Thyroid gland (tissue), 4 donors: ENCODE measurements at regions not wholly inside any gene's neighbourhood (a gene's known extent, or its start where the extent isn't known, plus 50 kb on each side); places are given as distances from the start of the nearest gene placed in this dataset.

ENCODE experiments used
- DNase-seq, 2 donors: peaks; one replicate each; pipeline ENCODE4 v3.0.0-alpha.2; 2019
- H3K27ac ChIP-seq, 3 donors: fragments of 200-600 bp; sonication (generic); 1 replicate in 2 of 3; 2 replicates in 1 of 3; pipeline ENCODE4 v1.5.1; 2016 to 2019; ENCODE audit warnings: mild to moderate bottlenecking in 1 of 3, moderate library complexity in 1 of 3
- H3K27me3 ChIP-seq: fragments of 200-600 bp; sonication (generic); one replicate; pipeline ENCODE4 v1.5.1; 2019
- H3K36me3 ChIP-seq, 2 donors: fragments of 200-600 bp; sonication (generic); one replicate each; pipeline ENCODE4 v1.5.1; 2016 to 2019
- H3K4me1 ChIP-seq, 2 donors: fragments of 200-600 bp; sonication (generic); one replicate each; pipeline ENCODE4 v1.5.1; 2017 to 2019
- H3K4me3 ChIP-seq, 3 donors: fragments of 200-600 bp; sonication (generic); replicated peaks in 1 of 3; 1 replicate in 2 of 3; 2 replicates in 1 of 3; pipeline ENCODE4 v1.5.1; 2016; ENCODE audit warnings: mild to moderate bottlenecking in 1 of 3
- H3K9me3 ChIP-seq: fragments of 200-600 bp; sonication (generic); one replicate; pipeline ENCODE4 v1.5.1; 2017
- POLR2A ChIP-seq, 2 donors: fragments of 450-650 bp; IDR thresholded peaks; one replicate each; pipeline ENCODE4 v1.6.1; 2017; ENCODE audit warnings: antibody characterized with exemption in 2 of 2, mild to moderate bottlenecking in 2 of 2, moderate library complexity in 1 of 2
- WGBS, 2 donors: methylation state at CpG; one replicate each; pipeline ENCODE4 v1.1.5; 2017; 5-methylcytosine and 5-hydroxymethylcytosine counted together
- intact Hi-C: fragments of 100-400 bp; cut with DNase I; formaldehyde crosslinking; loops from one replicate; pipeline ENCODE4 v1.15.1; 2023
- TF ChIP-seq, protein P1 (sequence below), 6 experiments: fragments of 200-600 bp in 3 of 6; fragments of 450-650 bp in 3 of 6; sonication (generic) in 3 of 6; IDR thresholded peaks; one replicate each; pipeline ENCODE4 v1.5.1; 2016 to 2019; ENCODE audit warnings: antibody characterized with exemption in 6 of 6, mild to moderate bottlenecking in 2 of 6, inconsistent platforms in 1 of 6, moderate library complexity in 1 of 6

DNA sequence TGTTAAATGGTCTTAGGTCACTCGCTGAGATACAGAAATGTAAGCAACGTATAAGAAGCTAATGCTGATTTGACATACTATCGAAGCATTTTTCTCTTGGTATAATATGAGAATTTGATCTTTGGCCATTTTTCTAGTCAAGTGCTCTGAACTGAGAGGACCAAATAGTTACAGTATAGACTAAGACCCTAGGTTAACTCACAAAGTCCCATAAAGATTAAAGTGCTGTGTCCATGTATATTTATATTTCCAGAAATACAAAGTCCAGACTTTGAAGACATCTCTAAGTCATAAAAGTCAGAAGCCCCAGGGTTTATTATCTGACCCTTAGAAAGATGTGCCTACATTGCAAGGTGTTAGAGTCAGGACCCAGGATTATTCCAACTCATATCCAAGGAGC is 752.4 kb upstream of the COX7C start:
- H3K36me3 ChIP-seq: no peaks in the 10 kb centered on the region
- no peaks in the 10 kb centered on the region for H3K27me3 ChIP-seq
- H3K4me1 ChIP-seq: no peaks in the 10 kb centered on the region
- no peaks in the 10 kb centered on the region for H3K9me3 ChIP-seq
- intact Hi-C loops: no loop called here
- WGBS, 2 donors: 94 to 95% methylated on average over 3 of the region's 3 CpGs
- H3K27ac ChIP-seq: no peak overlapping the region
- TF ChIP-seq, protein P1, sequence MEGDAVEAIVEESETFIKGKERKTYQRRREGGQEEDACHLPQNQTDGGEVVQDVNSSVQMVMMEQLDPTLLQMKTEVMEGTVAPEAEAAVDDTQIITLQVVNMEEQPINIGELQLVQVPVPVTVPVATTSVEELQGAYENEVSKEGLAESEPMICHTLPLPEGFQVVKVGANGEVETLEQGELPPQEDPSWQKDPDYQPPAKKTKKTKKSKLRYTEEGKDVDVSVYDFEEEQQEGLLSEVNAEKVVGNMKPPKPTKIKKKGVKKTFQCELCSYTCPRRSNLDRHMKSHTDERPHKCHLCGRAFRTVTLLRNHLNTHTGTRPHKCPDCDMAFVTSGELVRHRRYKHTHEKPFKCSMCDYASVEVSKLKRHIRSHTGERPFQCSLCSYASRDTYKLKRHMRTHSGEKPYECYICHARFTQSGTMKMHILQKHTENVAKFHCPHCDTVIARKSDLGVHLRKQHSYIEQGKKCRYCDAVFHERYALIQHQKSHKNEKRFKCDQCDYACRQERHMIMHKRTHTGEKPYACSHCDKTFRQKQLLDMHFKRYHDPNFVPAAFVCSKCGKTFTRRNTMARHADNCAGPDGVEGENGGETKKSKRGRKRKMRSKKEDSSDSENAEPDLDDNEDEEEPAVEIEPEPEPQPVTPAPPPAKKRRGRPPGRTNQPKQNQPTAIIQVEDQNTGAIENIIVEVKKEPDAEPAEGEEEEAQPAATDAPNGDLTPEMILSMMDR (IDR thresholded peaks at IDR 0.05): no peak
- TF ChIP-seq POLR2A (IDR thresholded peaks at IDR 0.05): no peak
- no peak overlapping the region for H3K4me3 ChIP-seq
- DNase-seq: no peak

DNA sequence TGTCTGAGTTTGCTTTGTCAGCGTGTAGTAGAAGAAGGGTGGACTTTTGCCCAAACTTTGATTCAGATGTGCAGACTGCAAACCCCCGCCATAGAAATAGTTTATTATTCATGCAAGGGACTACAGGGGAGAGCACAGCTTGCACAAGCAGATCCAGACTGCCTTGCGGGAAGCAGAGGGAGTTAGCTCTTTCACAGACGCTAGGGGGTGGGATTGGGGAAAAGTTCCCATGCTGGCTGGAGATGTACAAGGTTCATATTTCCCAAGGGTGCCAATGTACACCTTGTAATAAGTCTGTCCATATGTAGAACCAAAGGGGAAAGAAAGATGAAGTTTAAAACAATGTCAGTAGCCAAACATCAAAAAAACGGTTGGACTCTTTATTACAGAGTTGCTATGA is 749.7 kb upstream of the COX7C start:
- TF ChIP-seq POLR2A (IDR thresholded peaks at IDR 0.05): no peak
- TF ChIP-seq, protein P1 (IDR thresholded peaks at IDR 0.05): no peak
- Histone ChIP-seq H3K36me3 (no peaks in the 10 kb centered on the region), H3K27ac (no peak overlapping the region), H3K9me3 (no peaks in the 10 kb centered on the region), H3K27me3 (no peaks in the 10 kb centered on the region), H3K4me1 (no peaks in the 10 kb centered on the region), H3K4me3 (no peak overlapping the region)
- intact Hi-C loops: no loop called here
- no peak for DNase-seq
- 83 to 87% methylated on average over 5 of the region's 5 CpGs for WGBS, 2 donors

DNA sequence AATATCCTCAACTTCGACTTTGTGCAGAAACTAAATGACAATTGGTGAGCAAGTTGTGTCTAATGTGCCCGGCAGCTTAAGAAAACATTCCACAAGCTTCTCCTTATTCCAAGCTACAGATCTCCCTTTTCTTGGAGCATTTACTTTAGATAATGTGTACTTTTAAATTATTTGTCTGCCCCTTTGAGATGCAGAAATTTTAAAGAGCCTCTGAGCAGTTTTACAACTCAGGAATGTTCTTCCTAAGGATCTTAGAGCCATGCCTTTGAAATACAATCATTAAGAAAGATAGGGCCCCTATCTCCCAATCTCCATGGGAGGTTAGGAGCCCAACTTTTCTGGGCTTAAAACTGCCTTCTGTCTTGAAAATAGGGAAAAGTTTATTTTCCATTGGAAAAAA is 723.7 kb upstream of the COX7C start:
- Histone ChIP-seq H3K9me3 (no peaks in the 10 kb centered on the region), H3K27me3 (no peaks in the 10 kb centered on the region), H3K4me3 (no peak overlapping the region), H3K4me1 (no peaks in the 10 kb centered on the region), H3K27ac (no peak overlapping the region), H3K36me3 (no peaks in the 10 kb centered on the region)
- intact Hi-C loops: no loop called here
- WGBS, 2 donors: 33 to 52% methylated on average over 2 of the region's 2 CpGs
- TF ChIP-seq POLR2A (IDR thresholded peaks at IDR 0.05): no peak
- TF ChIP-seq, protein P1 (IDR thresholded peaks at IDR 0.05): no peak
- no peak for DNase-seq

DNA sequence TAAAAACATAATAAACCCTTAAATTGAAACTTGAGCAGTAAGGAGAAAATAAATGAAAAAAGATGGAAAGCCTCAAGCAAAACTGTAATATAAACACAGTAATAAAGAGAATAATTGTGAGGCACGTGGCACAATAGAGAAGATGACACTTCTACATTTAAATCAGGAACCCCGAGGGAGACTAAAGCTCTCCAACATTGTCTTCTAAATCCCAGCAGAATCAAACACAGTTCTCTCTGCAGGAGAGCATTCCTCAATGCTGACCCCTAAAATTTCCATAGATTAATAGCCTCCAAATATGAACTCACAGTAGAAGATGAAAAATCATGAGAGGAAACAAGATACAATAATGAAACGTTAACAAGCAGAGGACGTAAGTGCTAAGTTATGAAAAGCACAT is 721.2 kb upstream of the COX7C start:
- no peak overlapping the region for H3K4me3 ChIP-seq
- no peaks in the 10 kb centered on the region for H3K4me1 ChIP-seq
- H3K36me3 ChIP-seq: no peaks in the 10 kb centered on the region
- TF ChIP-seq POLR2A (IDR thresholded peaks at IDR 0.05): no peak
- TF ChIP-seq, protein P1 (IDR thresholded peaks at IDR 0.05): no peak
- no peak for DNase-seq
- intact Hi-C loops: no loop called here
- H3K27me3 ChIP-seq: no peaks in the 10 kb centered on the region
- no peak overlapping the region for H3K27ac ChIP-seq
- 40 to 41% methylated on average over 4 of the region's 4 CpGs for WGBS, 2 donors
- H3K9me3 ChIP-seq: no peaks in the 10 kb centered on the region

DNA sequence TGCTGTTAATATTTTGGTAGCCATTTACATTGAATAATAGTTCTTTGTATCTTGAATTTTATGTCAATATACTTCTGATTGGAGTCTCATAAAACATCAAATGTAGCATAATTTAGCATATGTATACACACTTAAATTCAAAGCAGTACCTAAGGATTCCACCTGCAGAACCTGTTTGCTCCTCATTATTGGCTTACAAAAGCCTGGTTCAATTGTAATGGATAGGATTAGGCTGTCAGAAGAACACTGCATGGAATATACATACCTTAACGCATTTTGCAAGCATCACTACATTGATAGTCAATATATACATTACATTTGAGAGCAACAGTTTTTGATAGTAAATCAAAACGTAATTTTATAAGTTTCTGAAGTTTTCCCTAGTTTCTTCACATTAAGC is 711.3 kb upstream of the COX7C start:
- DNase-seq: no peak
- Histone ChIP-seq H3K9me3 (no peaks in the 10 kb centered on the region), H3K36me3 (no peaks in the 10 kb centered on the region), H3K27me3 (no peaks in the 10 kb centered on the region), H3K4me3 (no peak overlapping the region), H3K4me1 (no peaks in the 10 kb centered on the region), H3K27ac (no peak overlapping the region)
- intact Hi-C loops: no loop called here
- TF ChIP-seq POLR2A (IDR thresholded peaks at IDR 0.05): no peak
- TF ChIP-seq, protein P1 (IDR thresholded peaks at IDR 0.05): no peak
- WGBS, 2 donors: 38 to 46% methylated on average over 2 of the region's 2 CpGs
